ENCODE measurements at regions not wholly inside any gene's neighbourhood (a gene's known extent, or its start where the extent isn't known, plus 50 kb on each side); places are given as distances from the start of the nearest gene placed in this dataset.

DNA sequence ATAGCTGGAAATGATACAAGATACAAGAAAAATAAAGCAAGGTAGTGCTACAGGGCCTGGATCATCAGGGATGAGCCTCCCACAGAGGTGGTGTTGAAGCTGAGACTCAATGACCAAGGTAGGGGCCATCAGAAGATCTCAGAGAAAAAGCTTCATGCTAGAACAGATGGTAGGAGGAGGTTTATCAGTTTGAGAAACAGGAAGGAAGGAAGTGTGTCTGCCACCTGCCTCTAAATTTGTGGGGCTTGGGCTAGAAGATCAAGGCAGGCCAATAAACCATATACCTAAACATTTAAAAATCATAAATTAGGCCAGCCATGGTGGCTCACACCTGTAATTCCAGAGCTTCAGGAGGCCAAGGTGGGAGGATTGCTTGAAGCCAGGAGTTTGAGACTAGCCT lies 410.8 kb upstream of the PRKCQ start:
- TF ChIP-seq POLR2A (IDR thresholded peaks at IDR 0.05; ENCODE audit: extremely low read depth, insufficient read length) (no peak), MYC (IDR thresholded peaks at IDR 0.05; ENCODE audit: low read depth, low read length) (no peak)
- TF ChIP-seq, protein P1, sequence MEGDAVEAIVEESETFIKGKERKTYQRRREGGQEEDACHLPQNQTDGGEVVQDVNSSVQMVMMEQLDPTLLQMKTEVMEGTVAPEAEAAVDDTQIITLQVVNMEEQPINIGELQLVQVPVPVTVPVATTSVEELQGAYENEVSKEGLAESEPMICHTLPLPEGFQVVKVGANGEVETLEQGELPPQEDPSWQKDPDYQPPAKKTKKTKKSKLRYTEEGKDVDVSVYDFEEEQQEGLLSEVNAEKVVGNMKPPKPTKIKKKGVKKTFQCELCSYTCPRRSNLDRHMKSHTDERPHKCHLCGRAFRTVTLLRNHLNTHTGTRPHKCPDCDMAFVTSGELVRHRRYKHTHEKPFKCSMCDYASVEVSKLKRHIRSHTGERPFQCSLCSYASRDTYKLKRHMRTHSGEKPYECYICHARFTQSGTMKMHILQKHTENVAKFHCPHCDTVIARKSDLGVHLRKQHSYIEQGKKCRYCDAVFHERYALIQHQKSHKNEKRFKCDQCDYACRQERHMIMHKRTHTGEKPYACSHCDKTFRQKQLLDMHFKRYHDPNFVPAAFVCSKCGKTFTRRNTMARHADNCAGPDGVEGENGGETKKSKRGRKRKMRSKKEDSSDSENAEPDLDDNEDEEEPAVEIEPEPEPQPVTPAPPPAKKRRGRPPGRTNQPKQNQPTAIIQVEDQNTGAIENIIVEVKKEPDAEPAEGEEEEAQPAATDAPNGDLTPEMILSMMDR (IDR thresholded peaks at IDR 0.05; ENCODE audit: low read depth, low read length) = no peak
- TF ChIP-seq, protein P2, sequence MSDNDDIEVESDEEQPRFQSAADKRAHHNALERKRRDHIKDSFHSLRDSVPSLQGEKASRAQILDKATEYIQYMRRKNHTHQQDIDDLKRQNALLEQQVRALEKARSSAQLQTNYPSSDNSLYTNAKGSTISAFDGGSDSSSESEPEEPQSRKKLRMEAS (IDR thresholded peaks at IDR 0.05; ENCODE audit: low read depth, low read length) = no peak

All from NB4 (cell line).